ENCODE measurements at regions not wholly inside any gene's neighbourhood (a gene's known extent, or its start where the extent isn't known, plus 50 kb on each side); places are given as distances from the start of the nearest gene placed in this dataset.

DNA sequence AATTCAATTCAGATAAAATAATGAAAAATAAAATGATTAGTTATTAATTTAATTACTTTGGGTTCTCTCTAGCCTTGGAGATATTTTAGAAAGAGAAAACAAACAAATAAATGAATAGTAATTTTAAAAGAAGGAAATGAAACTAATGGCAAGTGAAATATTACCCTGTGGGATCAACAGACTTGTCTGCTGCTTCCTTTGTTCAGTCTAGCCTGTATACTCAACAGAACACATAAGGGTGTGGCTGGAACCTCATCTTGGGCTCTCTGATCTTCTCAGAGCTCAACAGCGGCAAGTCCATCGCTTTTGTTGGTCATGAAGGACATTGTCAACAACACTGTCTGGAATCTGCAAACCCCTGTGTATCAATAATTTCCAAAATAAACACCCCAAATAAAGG lies 904.9 kb downstream of the IPMK start:
- intact Hi-C loops (cut with micrococcal nuclease), result no loop called here
- Histone ChIP-seq H3K27me3 (replicated peaks in 1 of 4; ENCODE audit: control extremely low read depth in 1 of 4, control insufficient read depth in 3 of 4, insufficient read depth in 4 of 4, low read length in 3 of 4) (no peaks in the 10 kb centered on the region), H2AFZ (ENCODE audit: insufficient read depth, low read depth, low read length, poor library complexity, severe bottlenecking) (no peak overlapping the region), H3K9me3 (ENCODE audit: control extremely low read depth in 1 of 3, control insufficient read depth in 2 of 3, insufficient read depth in 1 of 3, low read length in 2 of 3) (no peaks in the 10 kb centered on the region), H3K4me3 (ENCODE audit: control extremely low read depth in 1 of 5, extremely low read depth in 1 of 5, insufficient read depth in 1 of 5, low read depth in 2 of 5, low read length in 4 of 5) (no peak overlapping the region), H3K27ac (ENCODE audit: low read length in 2 of 2) (no peak overlapping the region), H4K20me1 (ENCODE audit: control insufficient read depth, insufficient read depth, low read length, poor library complexity, severe bottlenecking) (no peaks in the 10 kb centered on the region), H3K4me1 (ENCODE audit: control insufficient read depth in 2 of 2, insufficient read depth in 2 of 2, low read length in 2 of 2) (no peaks in the 10 kb centered on the region), H3K36me3 (replicated peaks in 1 of 2; ENCODE audit: control extremely low read depth in 1 of 2, control insufficient read depth in 1 of 2, extremely low read depth in 1 of 2, insufficient read depth in 2 of 2, low read length in 1 of 2) (no peaks in the 10 kb centered on the region), H3K4me2 (replicated peaks; ENCODE audit: low read depth, low read length, poor library complexity, severe bottlenecking) (no peak overlapping the region), H3K9ac (ENCODE audit: low read length) (no peak overlapping the region), H3K79me2 (ENCODE audit: control insufficient read depth, insufficient read depth, low read length) (no peaks in the 10 kb centered on the region)
- ChIA-PET CTCF (no interaction called here), POLR2A (no interaction called here)
- Mint-ChIP-seq H3K27ac (no peak overlapping the region), H3K27me3 (no peaks in the 10 kb centered on the region), H3K4me1 (no peaks in the 10 kb centered on the region), H3K9me3 (ENCODE audit: insufficient read depth) (no peaks in the 10 kb centered on the region), H3K4me3 (no peak overlapping the region)
- DNase-seq (no peak), ATAC-seq (ENCODE audit: low read depth) (no peak)
- TF ChIP-seq EZH2 (IDR thresholded peaks at IDR 0.05; ENCODE audit: borderline replicate concordance, insufficient read depth, low read depth, low read length, poor library complexity, severe bottlenecking), result no peak
- TF ChIP-seq, protein P1, sequence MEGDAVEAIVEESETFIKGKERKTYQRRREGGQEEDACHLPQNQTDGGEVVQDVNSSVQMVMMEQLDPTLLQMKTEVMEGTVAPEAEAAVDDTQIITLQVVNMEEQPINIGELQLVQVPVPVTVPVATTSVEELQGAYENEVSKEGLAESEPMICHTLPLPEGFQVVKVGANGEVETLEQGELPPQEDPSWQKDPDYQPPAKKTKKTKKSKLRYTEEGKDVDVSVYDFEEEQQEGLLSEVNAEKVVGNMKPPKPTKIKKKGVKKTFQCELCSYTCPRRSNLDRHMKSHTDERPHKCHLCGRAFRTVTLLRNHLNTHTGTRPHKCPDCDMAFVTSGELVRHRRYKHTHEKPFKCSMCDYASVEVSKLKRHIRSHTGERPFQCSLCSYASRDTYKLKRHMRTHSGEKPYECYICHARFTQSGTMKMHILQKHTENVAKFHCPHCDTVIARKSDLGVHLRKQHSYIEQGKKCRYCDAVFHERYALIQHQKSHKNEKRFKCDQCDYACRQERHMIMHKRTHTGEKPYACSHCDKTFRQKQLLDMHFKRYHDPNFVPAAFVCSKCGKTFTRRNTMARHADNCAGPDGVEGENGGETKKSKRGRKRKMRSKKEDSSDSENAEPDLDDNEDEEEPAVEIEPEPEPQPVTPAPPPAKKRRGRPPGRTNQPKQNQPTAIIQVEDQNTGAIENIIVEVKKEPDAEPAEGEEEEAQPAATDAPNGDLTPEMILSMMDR (IDR thresholded peaks at IDR 0.05), result no peak
- 67% methylated on average over 2 of the region's 2 CpGs for WGBS (ENCODE audit: insufficient coverage)

DNA sequence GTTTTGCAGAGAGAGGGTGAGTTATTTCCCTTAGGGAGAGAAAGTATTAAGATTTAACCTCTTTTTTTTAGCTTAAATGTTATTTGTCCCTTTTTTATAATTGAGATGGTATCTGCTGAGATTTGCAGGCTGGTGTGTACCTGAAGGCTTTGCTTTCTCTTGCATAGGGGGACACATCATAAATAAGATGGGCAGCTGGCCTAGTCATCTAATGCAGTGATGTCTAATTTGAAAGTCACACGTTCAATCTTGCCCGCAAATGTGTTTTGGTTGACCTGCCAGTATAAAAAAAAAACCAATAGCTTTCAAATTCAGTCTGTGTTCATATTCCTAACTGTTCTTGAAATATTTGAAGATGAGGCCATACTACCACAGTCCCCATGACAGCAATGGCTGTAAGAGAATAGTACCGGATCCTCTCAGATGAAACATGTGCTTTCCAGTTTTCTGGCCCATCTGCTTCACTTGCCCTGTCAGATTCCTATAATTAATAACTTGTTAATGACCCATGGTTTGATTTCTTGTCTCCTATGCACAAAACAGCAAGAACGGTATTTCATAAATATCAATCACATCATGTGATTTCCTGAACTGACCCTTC lies 914.2 kb downstream of the IPMK start:
- Histone ChIP-seq H2AFZ (ENCODE audit: insufficient read depth, low read depth, low read length, poor library complexity, severe bottlenecking) (no peak overlapping the region), H3K36me3 (replicated peaks in 1 of 2; ENCODE audit: control extremely low read depth in 1 of 2, control insufficient read depth in 1 of 2, extremely low read depth in 1 of 2, insufficient read depth in 2 of 2, low read length in 1 of 2) (no peaks in the 10 kb centered on the region), H3K4me1 (ENCODE audit: control insufficient read depth in 2 of 2, insufficient read depth in 2 of 2, low read length in 2 of 2) (no peaks in the 10 kb centered on the region), H3K9me3 (ENCODE audit: control extremely low read depth in 1 of 3, control insufficient read depth in 2 of 3, insufficient read depth in 1 of 3, low read length in 2 of 3) (peaks cover 0 to 9% (median 1%) of the 10 kb centered on the region in 3 donors), H3K4me2 (replicated peaks; ENCODE audit: low read depth, low read length, poor library complexity, severe bottlenecking) (no peak overlapping the region), H3K4me3 (ENCODE audit: control extremely low read depth in 1 of 5, extremely low read depth in 1 of 5, insufficient read depth in 1 of 5, low read depth in 2 of 5, low read length in 4 of 5) (no peak overlapping the region), H3K27ac (ENCODE audit: low read length in 2 of 2) (no peak overlapping the region), H3K27me3 (replicated peaks in 1 of 4; ENCODE audit: control extremely low read depth in 1 of 4, control insufficient read depth in 3 of 4, insufficient read depth in 4 of 4, low read length in 3 of 4) (no peaks in the 10 kb centered on the region), H3K79me2 (ENCODE audit: control insufficient read depth, insufficient read depth, low read length) (no peaks in the 10 kb centered on the region), H3K9ac (ENCODE audit: low read length) (no peak overlapping the region), H4K20me1 (ENCODE audit: control insufficient read depth, insufficient read depth, low read length, poor library complexity, severe bottlenecking) (no peaks in the 10 kb centered on the region)
- no peak overlapping the region for H3K4me3 Mint-ChIP-seq
- H3K4me1 Mint-ChIP-seq, result no peaks in the 10 kb centered on the region
- WGBS (ENCODE audit: insufficient coverage), result 85% methylated on average over 2 of the region's 4 CpGs
- DNase-seq (no peak), ATAC-seq (ENCODE audit: low read depth) (no peak)
- intact Hi-C loops (cut with micrococcal nuclease), result no loop called here
- ChIA-PET CTCF (no interaction called here), POLR2A (no interaction called here)
- no peaks in the 10 kb centered on the region for H3K9me3 Mint-ChIP-seq (ENCODE audit: insufficient read depth)
- no peaks in the 10 kb centered on the region for H3K27me3 Mint-ChIP-seq
- TF ChIP-seq, protein P1 (IDR thresholded peaks at IDR 0.05), result no peak
- TF ChIP-seq EZH2 (IDR thresholded peaks at IDR 0.05; ENCODE audit: borderline replicate concordance, insufficient read depth, low read depth, low read length, poor library complexity, severe bottlenecking), result no peak
- no peak overlapping the region for H3K27ac Mint-ChIP-seq
